ENCODE measurements at regions not wholly inside any gene's neighbourhood (a gene's known extent, or its start where the extent isn't known, plus 50 kb on each side); places are given as distances from the start of the nearest gene placed in this dataset.
"Not testable (repeated sequence)": the region's sequence is repeated elsewhere in the genome, so short reads cannot be mapped to it uniquely, and the experiment has no call there.

- DNase-seq, result no peak
Observed at GRCh38 chr6:116982401-116982800, 105.4 kb downstream of the RFX6 start.

- DNase-seq, result no peak
Observed at GRCh38 chr6:116983375-116983774, 106.3 kb downstream of the RFX6 start.

- no peak for DNase-seq
Observed at GRCh38 chr6:116986819-116987218, 109.8 kb downstream of the RFX6 start.

- no peak for DNase-seq
Observed at GRCh38 chr6:116990679-116991078, 113.6 kb downstream of the RFX6 start.

GRCh38 chr6:116992546-116992945 lies 115.5 kb downstream of the RFX6 start:
- no peak for DNase-seq

GRCh38 chr6:116994447-116994846 lies 117.4 kb downstream of the RFX6 start:
- DNase-seq, result no peak

GRCh38 chr6:116996842-116997241 lies 119.8 kb downstream of the RFX6 start:
- no peak for DNase-seq

- DNase-seq, result no peak
Observed at GRCh38 chr6:116997496-116997895, 120.5 kb downstream of the RFX6 start.

GRCh38 chr6:117007659-117008058 lies 130.6 kb downstream of the RFX6 start:
- no peak for DNase-seq

GRCh38 chr6:117008618-117009017 lies 131.6 kb downstream of the RFX6 start:
- DNase-seq, result no peak

- DNase-seq, result not testable (repeated sequence)
Observed at GRCh38 chr6:117014641-117015473, 137.8 kb downstream of the RFX6 start.

- DNase-seq, result not testable (repeated sequence)
Observed at GRCh38 chr6:117015474-117015804, 138.4 kb downstream of the RFX6 start.

- no peak for DNase-seq
Observed at GRCh38 chr6:117018771-117019170, 141.7 kb downstream of the RFX6 start.

GRCh38 chr6:117022774-117023173 lies 145.7 kb downstream of the RFX6 start:
- DNase-seq, result no peak

GRCh38 chr6:117025310-117025709 lies 148.3 kb downstream of the RFX6 start:
- DNase-seq, result no peak

- no peak for DNase-seq
Observed at GRCh38 chr6:117028256-117028655, 151.2 kb downstream of the RFX6 start.

GRCh38 chr6:117034547-117034946 lies 157.5 kb downstream of the RFX6 start:
- no peak for DNase-seq

- no peak for DNase-seq
Observed at GRCh38 chr6:117034971-117035370, 157.9 kb downstream of the RFX6 start.

- DNase-seq, result no peak
Observed at GRCh38 chr6:117050301-117050700, 173.3 kb downstream of the RFX6 start.

- DNase-seq, result no peak
Observed at GRCh38 chr6:117072134-117072533, 193.2 kb upstream of the VGLL2 start.

GRCh38 chr6:117072781-117073180 lies 192.6 kb upstream of the VGLL2 start:
- DNase-seq, result no peak

- no peak for DNase-seq
Observed at GRCh38 chr6:117074672-117075071, 190.7 kb upstream of the VGLL2 start.

GRCh38 chr6:117075218-117075617 lies 190.1 kb upstream of the VGLL2 start:
- DNase-seq, result no peak

GRCh38 chr6:117076076-117076475 lies 189.3 kb upstream of the VGLL2 start:
- DNase-seq, result no peak

GRCh38 chr6:117077300-117077699 lies 188.1 kb upstream of the VGLL2 start:
- DNase-seq, result no peak

Data from suppressor macrophage treated with lipopolysaccharide for 1 hour (primary cell).